H1 (cell line): ENCODE measurements at regions not wholly inside any gene's neighbourhood (a gene's known extent, or its start where the extent isn't known, plus 50 kb on each side); places are given as distances from the start of the nearest gene placed in this dataset.

Experiments used
- CTCF ChIA-PET: fragments of 300-600 bp; sonication (Branson Sonifier 250); formaldehyde crosslinking; loops from one replicate; lab custom pipeline; 2021; ENCODE audit not compliant: partially characterized antibody; lab: Charles Lee
- POLR2A ChIA-PET: fragments of 300-600 bp; sonication (Branson Sonifier 250); formaldehyde crosslinking; loops from one replicate; lab custom pipeline; 2021; ENCODE audit warnings: inconsistent platforms; ENCODE audit not compliant: partially characterized antibody; lab: Charles Lee
- DNase-seq, 2 experiments: peaks; one replicate each; pipeline versions ENCODE4 v3.0.0 to v3.0.0-alpha.2; 2010 to 2022; ENCODE audit warnings: low spot score in 2 of 2, low read depth in 1 of 2, mixed read lengths in 1 of 2
- FAIRE-seq: peaks from 2 replicates; lab custom pipeline; 2011; peaks lifted over from hg19 to GRCh38; lab: Jason Lieb, UNC
- H2AFZ ChIP-seq: 2 replicates; pipeline ENCODE4 v1.8.1; 2012; ENCODE audit warnings: low read length, inconsistent platforms
- H2AK5ac ChIP-seq: 2 replicates; pipeline ENCODE4 v1.6.1; 2013; ENCODE audit warnings: low read depth, low read length
- H2BK120ac ChIP-seq: replicated peaks from 2 replicates; pipeline ENCODE3; 2013; ENCODE audit warnings: low read depth, low read length, inconsistent platforms
- H2BK12ac ChIP-seq: 2 replicates; pipeline ENCODE4 v1.6.1; 2013; ENCODE audit warnings: low read depth, low read length
- H2BK15ac ChIP-seq: 2 replicates; pipeline ENCODE4 v1.6.1; 2013; ENCODE audit warnings: low read length
- H2BK20ac ChIP-seq: 2 replicates; pipeline ENCODE4 v1.6.1; 2013; ENCODE audit warnings: low read length
- H2BK5ac ChIP-seq: 2 replicates; pipeline ENCODE4 v1.6.1; 2013; ENCODE audit warnings: low read depth, low read length
- H3K14ac ChIP-seq: 2 replicates; pipeline ENCODE4 v1.6.1; 2013; ENCODE audit warnings: inconsistent platforms; ENCODE audit not compliant: insufficient read length
- H3K18ac ChIP-seq: 2 replicates; pipeline ENCODE4 v1.6.1; 2013; ENCODE audit warnings: low read length; ENCODE audit errors: extremely low read depth
- H3K23ac ChIP-seq: 2 replicates; pipeline ENCODE4 v1.6.1; 2013; ENCODE audit warnings: inconsistent platforms; ENCODE audit not compliant: insufficient read length
- H3K23me2 ChIP-seq: 2 replicates; pipeline ENCODE4 v1.6.1; 2013; ENCODE audit warnings: low read depth, low read length
- H3K27ac ChIP-seq: 2 replicates; pipeline ENCODE4 v1.6.1; 2011; ENCODE audit warnings: low read depth, low read length, inconsistent platforms
- H3K27me3 ChIP-seq, 4 experiments: replicated peaks in 1 of 4; 1 replicate in 1 of 4; 2 replicates in 3 of 4; pipeline versions ENCODE4 v1.6.1 to v1.8.1; 2011 to 2013; ENCODE audit warnings: low read length in 3 of 4, mild to moderate bottlenecking in 3 of 4, inconsistent platforms in 2 of 4, mixed read lengths in 2 of 4, moderate library complexity in 1 of 4; ENCODE audit not compliant: control insufficient read depth in 3 of 4, insufficient read depth in 3 of 4; ENCODE audit errors: extremely low read depth in 1 of 4
- H3K36me3 ChIP-seq, 4 experiments: 2 replicates each; pipeline versions ENCODE4 v1.6.1 to v1.8.1; 2011 to 2013; ENCODE audit warnings: mild to moderate bottlenecking in 4 of 4, low read length in 3 of 4, moderate library complexity in 2 of 4, control low read depth in 1 of 4, inconsistent platforms in 1 of 4; ENCODE audit not compliant: insufficient read depth in 4 of 4, control insufficient read depth in 2 of 4
- H3K4ac ChIP-seq: replicated peaks from 2 replicates; pipeline ENCODE3; 2013; ENCODE audit warnings: low read length, low read depth, mixed read lengths, inconsistent platforms; ENCODE audit not compliant: insufficient read length
- H3K4me1 ChIP-seq, 4 experiments: replicated peaks in 1 of 4; 1 replicate in 1 of 4; 2 replicates in 3 of 4; pipeline versions ENCODE4 v1.6.1 to v1.8.1; 2011 to 2013; ENCODE audit warnings: low read length in 3 of 4, inconsistent platforms in 2 of 4, mixed read lengths in 1 of 4; ENCODE audit not compliant: insufficient read depth in 4 of 4, control insufficient read depth in 3 of 4
- H3K4me2 ChIP-seq, 2 experiments: 2 replicates each; pipeline versions ENCODE4 v1.6.1 to v1.8.1; 2011 to 2013; ENCODE audit warnings: low read depth in 2 of 2, low read length in 2 of 2, control low read depth in 1 of 2, inconsistent platforms in 1 of 2, mild to moderate bottlenecking in 1 of 2; ENCODE audit not compliant: insufficient read depth in 1 of 2
- H3K4me3 ChIP-seq, 4 experiments: fragments of 200-600, 300-600 bp in 1 of 4; sonication (generic), shearing (Covaris generic), sonication (Bioruptor Twin) in 1 of 4; 2 replicates each; pipeline versions ENCODE4 v1.5.1 to v1.8.1; 2011 to 2016; ENCODE audit warnings: low read length in 4 of 4, low read depth in 3 of 4, control low read depth in 2 of 4, inconsistent platforms in 2 of 4, mild to moderate bottlenecking in 2 of 4, mixed read lengths in 1 of 4, moderate library complexity in 1 of 4; ENCODE audit not compliant: insufficient read depth in 2 of 4; ENCODE audit errors: extremely low read depth in 1 of 4
- H3K56ac ChIP-seq: replicated peaks from 2 replicates; pipeline ENCODE3; 2013; ENCODE audit warnings: low read depth, mild to moderate bottlenecking, mixed read lengths, low read length, inconsistent platforms; ENCODE audit not compliant: insufficient read length
- H3K79me1 ChIP-seq: 2 replicates; pipeline ENCODE4 v1.6.1; 2013; ENCODE audit warnings: low read depth, low read length, control low read depth
- H3K79me2 ChIP-seq, 2 experiments: 2 replicates each; pipeline versions ENCODE4 v1.6.1 to v1.8.1; 2012 to 2013; ENCODE audit warnings: low read length in 2 of 2, mild to moderate bottlenecking in 2 of 2, inconsistent platforms in 1 of 2; ENCODE audit not compliant: insufficient read depth in 2 of 2, control insufficient read depth in 1 of 2
- H3K9ac ChIP-seq, 4 experiments: replicated peaks in 1 of 4; 1 replicate in 1 of 4; 2 replicates in 3 of 4; pipeline versions ENCODE4 v1.6.1 to v1.8.1; 2011 to 2013; ENCODE audit warnings: low read depth in 3 of 4, low read length in 3 of 4, control low read depth in 2 of 4, mild to moderate bottlenecking in 2 of 4, moderate library complexity in 2 of 4, inconsistent platforms in 1 of 4; ENCODE audit errors: extremely low read depth in 1 of 4
- H3K9me3 ChIP-seq, 2 experiments: 2 replicates each; pipeline versions ENCODE4 v1.6.1 to v1.8.1; 2012 to 2013; ENCODE audit warnings: mild to moderate bottlenecking in 2 of 2, moderate library complexity in 2 of 2, control low read depth in 1 of 2, inconsistent platforms in 1 of 2, low read depth in 1 of 2, low read length in 1 of 2, mixed read lengths in 1 of 2; ENCODE audit not compliant: insufficient read depth in 2 of 2
- H4K20me1 ChIP-seq, 2 experiments: replicated peaks in 1 of 2; 2 replicates each; pipeline versions ENCODE3 to v1.8.1; 2011 to 2013; ENCODE audit warnings: inconsistent platforms in 2 of 2, low read length in 2 of 2, mild to moderate bottlenecking in 1 of 2; ENCODE audit not compliant: insufficient read depth in 2 of 2, control insufficient read depth in 1 of 2
- H4K5ac ChIP-seq: 2 replicates; pipeline ENCODE4 v1.6.1; 2013; ENCODE audit warnings: low read length, low read depth, mixed read lengths, inconsistent platforms; ENCODE audit not compliant: insufficient read length
- H4K8ac ChIP-seq: 2 replicates; pipeline ENCODE4 v1.8.0; 2013; ENCODE audit warnings: mild to moderate bottlenecking, moderate library complexity, low read length, inconsistent platforms; ENCODE audit not compliant: insufficient read depth; ENCODE audit errors: extremely low read depth
- H4K91ac ChIP-seq: replicated peaks from 2 replicates; pipeline ENCODE3; 2013; ENCODE audit warnings: low read length, mixed read lengths, inconsistent platforms; ENCODE audit not compliant: insufficient read length
- CBX8 ChIP-seq: fragments of 300-800, 300-1000 bp; sonication (generic); IDR thresholded peaks from 2 replicates; pipeline ENCODE4 v1.7.1; 2016; ENCODE audit warnings: low read depth, low read length, borderline replicate concordance
- CTBP2 ChIP-seq: IDR thresholded peaks from 2 replicates; pipeline ENCODE4 v1.7.0; 2011; ENCODE audit warnings: borderline replicate concordance, mild to moderate bottlenecking, moderate library complexity, mixed read lengths, low read length; ENCODE audit not compliant: insufficient read depth, insufficient read length
- FOSL1 ChIP-seq: IDR thresholded peaks from 2 replicates; pipeline ENCODE4 v1.6.1; 2011; ENCODE audit warnings: mild to moderate bottlenecking, low read depth, low read length, moderate library complexity; ENCODE audit not compliant: insufficient read depth
- GTF2F1 ChIP-seq: IDR thresholded peaks from 2 replicates; pipeline ENCODE4 v1.6.1; 2012; ENCODE audit warnings: low read depth, low read length, improper control_type of control experiment, borderline replicate concordance
- RFX5 ChIP-seq: IDR thresholded peaks from 2 replicates; pipeline ENCODE4 v1.6.1; 2011; ENCODE audit warnings: low read depth, low read length, improper control_type of control experiment, borderline replicate concordance
- RXRA ChIP-seq: IDR thresholded peaks from 2 replicates; pipeline ENCODE4 v1.6.1; 2011; ENCODE audit warnings: low read depth, mild to moderate bottlenecking, low read length, moderate library complexity; ENCODE audit not compliant: insufficient read depth
- SIRT6 ChIP-seq: IDR thresholded peaks from one replicate; pipeline ENCODE4 v1.7.1; 2012; ENCODE audit warnings: low read length, inconsistent platforms
- SP1 ChIP-seq: IDR thresholded peaks from 2 replicates; pipeline ENCODE4 v1.6.1; 2011; ENCODE audit warnings: low read depth, low read length
- SUZ12 ChIP-seq: fragments of 200-600 bp; sonication (generic); IDR thresholded peaks from 2 replicates; pipeline ENCODE4 v1.6.1; 2012; ENCODE audit warnings: mild to moderate bottlenecking, inconsistent platforms, low read length, moderate library complexity, mixed read lengths
- WGBS, 2 experiments: shearing (Covaris generic) in 1 of 2; methylation state at CpG; one replicate each; pipeline versions ENCODE4 v1.1.6 to v1.1.7; 2013 to 2015; ENCODE audit warnings: low lambda C conversion rate in 2 of 2, mixed read lengths in 2 of 2, inconsistent platforms in 1 of 2, low coverage in 1 of 2, missing lambda C conversion rate in 1 of 2; ENCODE audit not compliant: insufficient replicate concordance in 2 of 2, insufficient coverage in 1 of 2, insufficient read length in 1 of 2; ENCODE audit errors: extremely low coverage in 1 of 2, missing lambda C conversion rate in 1 of 2; 5-methylcytosine and 5-hydroxymethylcytosine counted together
- TF ChIP-seq, protein P1 (sequence below): IDR thresholded peaks from 2 replicates; pipeline ENCODE4 v1.6.1; 2011; ENCODE audit warnings: low read length, improper control_type of control experiment
- TF ChIP-seq, protein P2 (sequence below), 3 experiments: IDR thresholded peaks; 1 replicate in 2 of 3; 2 replicates in 1 of 3; pipeline versions ENCODE4 v1.5.1 to v1.6.1; 2011; ENCODE audit warnings: low read length in 3 of 3, mild to moderate bottlenecking in 3 of 3, inconsistent platforms in 2 of 3, low read depth in 1 of 3, moderate library complexity in 1 of 3; ENCODE audit not compliant: insufficient read depth in 1 of 3; ENCODE audit errors: control extremely low read depth in 1 of 3

DNA sequence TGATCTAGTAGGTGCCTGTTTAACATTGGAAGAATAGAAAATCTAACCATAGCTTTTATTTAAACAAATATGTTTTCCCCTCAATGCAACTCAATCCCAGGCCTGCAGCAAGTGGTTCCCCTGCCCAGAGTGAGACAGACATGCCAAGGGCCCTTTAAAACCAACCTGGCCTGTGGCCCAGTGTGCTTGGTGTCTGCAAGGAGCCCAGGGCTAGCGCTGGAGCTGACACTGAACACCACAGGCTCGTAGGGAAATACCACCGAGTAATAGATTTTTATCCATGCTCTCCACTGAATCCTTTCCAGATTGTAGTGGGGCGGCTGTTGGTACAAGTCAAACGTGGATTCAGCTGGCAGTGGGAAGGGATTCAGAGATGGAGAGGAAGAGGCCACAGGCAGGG lies 95.6 kb upstream of the NRXN3 start:
- Histone ChIP-seq H3K4me2 (no peak overlapping the region), H3K79me2 (no peaks in the 10 kb centered on the region), H3K4me1 (no peaks in the 10 kb centered on the region), H3K23ac (no peak overlapping the region), H3K79me1 (no peaks in the 10 kb centered on the region), H4K20me1 (no peaks in the 10 kb centered on the region), H2BK15ac (no peak overlapping the region), H3K9me3 (no peaks in the 10 kb centered on the region), H3K27ac (no peak overlapping the region), H3K36me3 (no peaks in the 10 kb centered on the region), H2BK120ac (no peak overlapping the region), H2BK20ac (no peak overlapping the region), H3K23me2 (no peaks in the 10 kb centered on the region), H3K27me3 (no peaks in the 10 kb centered on the region), H3K4ac (no peak overlapping the region), H2AK5ac (no peak overlapping the region), H3K9ac (no peak overlapping the region), H3K18ac (no peak overlapping the region), H2BK12ac (no peak overlapping the region), H2BK5ac (no peak overlapping the region), H4K5ac (no peak overlapping the region), H3K14ac (no peak overlapping the region), H4K91ac (no peak overlapping the region), H2AFZ (no peak overlapping the region), H3K4me3 (no peak overlapping the region), H4K8ac (peak overlapping the region; percentile 40; the same call in 1 of the 2 replicates), H3K56ac (no peak overlapping the region)
- 80% methylated on average over 5 of the region's 5 CpGs; no CpG with 5 or more reads in 1 of the 2 experiments for WGBS, 2 experiments
- DNase-seq (no peak), FAIRE-seq (no peak)
- CTCF ChIA-PET: interaction anchor here (1.0 to 3.0 kb wide), 3 partner anchors 15 to 211 kb away, joined by 4 to 11 read pairs (median 5); no protein-coding TSS in a partner anchor
- POLR2A ChIA-PET: no interaction called here
- TF ChIP-seq SIRT6 (no peak), RFX5 (no peak), GTF2F1 (no peak), CTBP2 (no peak), SUZ12 (no peak), CBX8 (no peak), SP1 (no peak), FOSL1 (no peak), RXRA (no peak)
- TF ChIP-seq, protein P1, sequence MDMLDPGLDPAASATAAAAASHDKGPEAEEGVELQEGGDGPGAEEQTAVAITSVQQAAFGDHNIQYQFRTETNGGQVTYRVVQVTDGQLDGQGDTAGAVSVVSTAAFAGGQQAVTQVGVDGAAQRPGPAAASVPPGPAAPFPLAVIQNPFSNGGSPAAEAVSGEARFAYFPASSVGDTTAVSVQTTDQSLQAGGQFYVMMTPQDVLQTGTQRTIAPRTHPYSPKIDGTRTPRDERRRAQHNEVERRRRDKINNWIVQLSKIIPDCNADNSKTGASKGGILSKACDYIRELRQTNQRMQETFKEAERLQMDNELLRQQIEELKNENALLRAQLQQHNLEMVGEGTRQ: no peak
- TF ChIP-seq, protein P2, sequence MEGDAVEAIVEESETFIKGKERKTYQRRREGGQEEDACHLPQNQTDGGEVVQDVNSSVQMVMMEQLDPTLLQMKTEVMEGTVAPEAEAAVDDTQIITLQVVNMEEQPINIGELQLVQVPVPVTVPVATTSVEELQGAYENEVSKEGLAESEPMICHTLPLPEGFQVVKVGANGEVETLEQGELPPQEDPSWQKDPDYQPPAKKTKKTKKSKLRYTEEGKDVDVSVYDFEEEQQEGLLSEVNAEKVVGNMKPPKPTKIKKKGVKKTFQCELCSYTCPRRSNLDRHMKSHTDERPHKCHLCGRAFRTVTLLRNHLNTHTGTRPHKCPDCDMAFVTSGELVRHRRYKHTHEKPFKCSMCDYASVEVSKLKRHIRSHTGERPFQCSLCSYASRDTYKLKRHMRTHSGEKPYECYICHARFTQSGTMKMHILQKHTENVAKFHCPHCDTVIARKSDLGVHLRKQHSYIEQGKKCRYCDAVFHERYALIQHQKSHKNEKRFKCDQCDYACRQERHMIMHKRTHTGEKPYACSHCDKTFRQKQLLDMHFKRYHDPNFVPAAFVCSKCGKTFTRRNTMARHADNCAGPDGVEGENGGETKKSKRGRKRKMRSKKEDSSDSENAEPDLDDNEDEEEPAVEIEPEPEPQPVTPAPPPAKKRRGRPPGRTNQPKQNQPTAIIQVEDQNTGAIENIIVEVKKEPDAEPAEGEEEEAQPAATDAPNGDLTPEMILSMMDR (IDR thresholded peaks at IDR 0.05; ENCODE audit: control extremely low read depth in 1 of 3, insufficient read depth in 1 of 3, low read depth in 1 of 3, low read length in 3 of 3): no peak
